K562 (cell line): ENCODE measurements at regions not wholly inside any gene's neighbourhood (a gene's known extent, or its start where the extent isn't known, plus 50 kb on each side); places are given as distances from the start of the nearest gene placed in this dataset.

Source experiments
- ARNT ChIP-seq, 2 experiments: fragments of 450-650 bp; IDR thresholded peaks; 2 replicates each; pipeline ENCODE4 v1.6.1; 2016; ENCODE audit warnings: mild to moderate bottlenecking in 1 of 2
- CBFB ChIP-seq: sonication (generic); formaldehyde crosslinking; IDR thresholded peaks from 2 replicates; pipeline ENCODE4 v1.4.0; 2020; ENCODE audit warnings: mild to moderate bottlenecking, missing genetic modification reagents
- EHMT2 ChIP-seq: fragments of 450-650 bp; IDR thresholded peaks from 2 replicates; pipeline ENCODE4 v1.6.1; 2018; ENCODE audit warnings: antibody characterized with exemption
- ESRRA ChIP-seq: fragments of 450-650 bp; IDR thresholded peaks from 2 replicates; pipeline ENCODE4 v1.6.1; 2014; ENCODE audit warnings: low read depth, mild to moderate bottlenecking, moderate library complexity, borderline replicate concordance
- ETV1 ChIP-seq: fragments of 450-650 bp; conservative IDR thresholded peaks from 2 replicates; pipeline ENCODE4 v1.6.1; 2016; ENCODE audit warnings: missing genetic modification characterization, control low read depth, low read depth, missing compliant biosample characterization
- FOXK1 ChIP-seq: sonication (generic); formaldehyde crosslinking; IDR thresholded peaks from 2 replicates; pipeline ENCODE4 v1.8.0; 2022; ENCODE audit warnings: missing genetic modification reagents, mild to moderate bottlenecking, borderline replicate concordance
- MAFF ChIP-seq: IDR thresholded peaks from 2 replicates; pipeline ENCODE4 v1.6.1; 2012; ENCODE audit warnings: low read length, improper control_type of control experiment
- NFE2 ChIP-seq: IDR thresholded peaks from 2 replicates; pipeline ENCODE4 v1.6.1; 2014; ENCODE audit warnings: antibody characterized with exemption, low read depth
- NR4A1 ChIP-seq, 2 experiments: fragments of 250-450 bp in 1 of 2; fragments of 450-650 bp in 1 of 2; sonication (Bioruptor Pico) in 1 of 2; IDR thresholded peaks; 2 replicates each; pipeline versions ENCODE4 v1.4.0 to v1.6.1; 2016 to 2020; ENCODE audit warnings: mild to moderate bottlenecking in 2 of 2, missing compliant biosample characterization in 1 of 2, missing genetic modification characterization in 1 of 2, moderate library complexity in 1 of 2
- POLR2A ChIP-seq: fragments of 450-650 bp; conservative IDR thresholded peaks from 2 replicates; pipeline ENCODE4 v1.6.1; 2016
- POLR2B ChIP-seq: fragments of 450-650 bp; IDR thresholded peaks from 2 replicates; pipeline ENCODE4 v1.6.1; 2018; ENCODE audit warnings: low read depth; ENCODE audit not compliant: partially characterized antibody
- POLR3G ChIP-seq: IDR thresholded peaks from 2 replicates; pipeline ENCODE4 v1.6.1; 2011; ENCODE audit not compliant: insufficient read length, insufficient replicate concordance; ENCODE audit errors: extremely low read depth
- RNF2 ChIP-seq: sonication (generic); IDR thresholded peaks from 2 replicates; pipeline ENCODE4 v1.6.1; 2016
- SIX5 ChIP-seq, 2 experiments: IDR thresholded peaks; 2 replicates each; pipeline ENCODE4 v1.6.1; 2011; ENCODE audit warnings: low read length in 2 of 2, borderline replicate concordance in 1 of 2, low read depth in 1 of 2, mild to moderate bottlenecking in 1 of 2, moderate library complexity in 1 of 2; ENCODE audit not compliant: insufficient read depth in 1 of 2
- SRSF7 ChIP-seq: fragments of 200-400 bp; formaldehyde crosslinking; optimal IDR thresholded peaks from 2 replicates; pipeline ENCODE3; 2017; ENCODE audit warnings: mild to moderate bottlenecking, low read depth, low read length
- TFE3 ChIP-seq: fragments of 450-650 bp; formaldehyde crosslinking; IDR thresholded peaks from 2 replicates; pipeline ENCODE4 v1.4.0; 2020; ENCODE audit warnings: mild to moderate bottlenecking, mixed read lengths
- THAP12 ChIP-seq: fragments of 250-450 bp; sonication (Bioruptor Pico); IDR thresholded peaks from 2 replicates; pipeline ENCODE4 v1.9.0; 2021; ENCODE audit warnings: mild to moderate bottlenecking, inconsistent platforms
- USF1 ChIP-seq: sonication (generic); formaldehyde crosslinking; IDR thresholded peaks from 2 replicates; pipeline ENCODE4 v1.9.0; 2022; ENCODE audit warnings: mild to moderate bottlenecking, missing genetic modification reagents
- ZBED1 ChIP-seq: IDR thresholded peaks from 2 replicates; pipeline ENCODE4 v1.6.1; 2014
- ZBTB26 ChIP-seq: fragments of 450-650 bp; formaldehyde crosslinking; IDR thresholded peaks from 2 replicates; pipeline ENCODE4 v1.4.0; 2022; ENCODE audit warnings: missing genetic modification characterization
- ZNF124 ChIP-seq: sonication (generic); formaldehyde crosslinking; IDR thresholded peaks from 2 replicates; pipeline ENCODE4 v1.8.1; 2022; ENCODE audit warnings: missing genetic modification reagents
- ZNF140 ChIP-seq: fragments of 250-450 bp; sonication (Bioruptor Pico); IDR thresholded peaks from 2 replicates; pipeline ENCODE4 v1.8.0; 2021; ENCODE audit warnings: moderate library complexity, mild to moderate bottlenecking, inconsistent platforms
- ZNF280B ChIP-seq: fragments of 250-450 bp; sonication (Bioruptor Pico); IDR thresholded peaks from 2 replicates; pipeline ENCODE4 v1.5.1; 2021; ENCODE audit warnings: mild to moderate bottlenecking

GRCh38 chr7:22667562-22668239 is 59.3 kb upstream of the IL6 start (continued):
- TF ChIP-seq ZBTB26 (CRISPR knock-in tag) (no peak), CBFB (CRISPR knock-in tag) (no peak), ZNF280B (CRISPR knock-in tag) (no peak), POLR2B (no peak), POLR2A (no peak), MAFF (no peak), ARNT (IDR thresholded peaks at IDR 0.05) (no peak), ZNF140 (CRISPR knock-in tag) (no peak), SRSF7 (no peak), EHMT2 (no peak), RNF2 (peak; percentile 80; the same call in 1 of the 2 replicates), FOXK1 (CRISPR knock-in tag) (no peak), ESRRA (0 out of 2 replicates have a peak, but pooled peaks have one; percentile 58), TFE3 (no peak), THAP12 (CRISPR knock-in tag) (no peak), ZNF124 (CRISPR knock-in tag) (no peak), POLR3G (no peak), NR4A1 (CRISPR knock-in tag; IDR thresholded peaks at IDR 0.05) (no peak), NR4A1 (tag; IDR thresholded peaks at IDR 0.05) (no peak), ETV1 (tag) (peak; percentile 50; the same call in 1 of the 2 replicates), ZBED1 (no peak), SIX5 (IDR thresholded peaks at IDR 0.05; ENCODE audit: borderline replicate concordance in 1 of 2, insufficient read depth in 1 of 2, low read depth in 1 of 2, low read length in 2 of 2) (no peak), USF1 (CRISPR knock-in tag) (no peak; the same call in 1 of the 2 replicates), NFE2 (peak; percentile 7; the same call in 1 of the 2 replicates)
